CD14-positive monocyte (primary cell): ENCODE measurements at regions not wholly inside any gene's neighbourhood (a gene's known extent, or its start where the extent isn't known, plus 50 kb on each side); places are given as distances from the start of the nearest gene placed in this dataset.
A peak's percentile ranks its signal among the peaks of the same experiment; 100 is the strongest.

Source experiments
- DNase-seq, 3 donors: peaks; one replicate each; pipeline ENCODE4 v3.0.0-alpha.2; 2011 to 2022
- H2AFZ ChIP-seq: 2 replicates; pipeline ENCODE4 v1.6.0; 2012; ENCODE audit warnings: mild to moderate bottlenecking, low read depth, low read length, inconsistent platforms; ENCODE audit not compliant: insufficient read depth, poor library complexity, severe bottlenecking
- H3K27ac ChIP-seq, 2 donors: 1 replicate in 1 of 2; 2 replicates in 1 of 2; pipeline ENCODE4 v1.5.1; 2012 to 2013; ENCODE audit warnings: low read length in 2 of 2, control low read depth in 1 of 2, inconsistent platforms in 1 of 2, low read depth in 1 of 2, mild to moderate bottlenecking in 1 of 2
- H3K27me3 ChIP-seq, 2 donors: one replicate each; pipeline versions ENCODE4 v1.6.0 to v1.6.1; 2011 to 2013; ENCODE audit warnings: low read length in 2 of 2; ENCODE audit not compliant: control insufficient read depth in 2 of 2, insufficient read depth in 2 of 2
- H3K36me3 ChIP-seq, 2 donors: replicated peaks in 1 of 2; 1 replicate in 1 of 2; 2 replicates in 1 of 2; pipeline versions ENCODE4 v1.5.1 to v1.6.1; 2012 to 2013; ENCODE audit warnings: low read length in 2 of 2, control low read depth in 1 of 2, inconsistent platforms in 1 of 2, mild to moderate bottlenecking in 1 of 2; ENCODE audit not compliant: insufficient read depth in 2 of 2, control insufficient read depth in 1 of 2
- H3K4me1 ChIP-seq, 2 donors: 1 replicate in 1 of 2; 2 replicates in 1 of 2; pipeline versions ENCODE4 v1.5.1 to v1.6.1; 2012 to 2013; ENCODE audit warnings: low read length in 2 of 2, control low read depth in 1 of 2, inconsistent platforms in 1 of 2, mild to moderate bottlenecking in 1 of 2, moderate library complexity in 1 of 2; ENCODE audit not compliant: insufficient read depth in 2 of 2, control insufficient read depth in 1 of 2
- H3K4me2 ChIP-seq: replicated peaks from 2 replicates; pipeline ENCODE3; 2012; ENCODE audit warnings: low read length, moderate library complexity, mild to moderate bottlenecking; ENCODE audit not compliant: poor library complexity, severe bottlenecking; ENCODE audit errors: extremely low read depth
- H3K4me3 ChIP-seq, 3 experiments: fragments of 200-600 bp in 1 of 3; sonication (generic) in 1 of 3; replicated peaks in 1 of 3; 1 replicate in 2 of 3; 2 replicates in 1 of 3; pipeline ENCODE4 v1.5.1; 2011 to 2013; ENCODE audit warnings: low read length in 3 of 3, mild to moderate bottlenecking in 3 of 3, control low read depth in 2 of 3, low read depth in 2 of 3, inconsistent platforms in 1 of 3, moderate library complexity in 1 of 3
- H3K79me2 ChIP-seq: 2 replicates; pipeline ENCODE4 v1.6.0; 2012; ENCODE audit warnings: mild to moderate bottlenecking, control low read depth, inconsistent platforms, low read length, moderate library complexity; ENCODE audit not compliant: insufficient read depth
- H3K9ac ChIP-seq: 2 replicates; pipeline ENCODE4 v1.6.0; 2017; ENCODE audit warnings: low read length, mild to moderate bottlenecking; ENCODE audit not compliant: insufficient read depth, poor library complexity, severe bottlenecking
- H3K9me3 ChIP-seq, 2 donors: replicated peaks in 1 of 2; 1 replicate in 1 of 2; 2 replicates in 1 of 2; pipeline versions ENCODE4 v1.5.1 to v1.6.1; 2012 to 2013; ENCODE audit warnings: low read length in 2 of 2, control low read depth in 1 of 2; ENCODE audit not compliant: control insufficient read depth in 1 of 2, insufficient read depth in 1 of 2
- H4K20me1 ChIP-seq: 2 replicates; pipeline ENCODE4 v1.6.0; 2012; ENCODE audit warnings: mild to moderate bottlenecking, low read length, control low read depth, moderate library complexity; ENCODE audit not compliant: insufficient read depth
- H3K27ac Mint-ChIP-seq, 7 donors: one replicate each; pipeline ENCODE4 v1.8.0; 2020; ENCODE audit warnings: mild to moderate bottlenecking in 7 of 7, mixed read lengths in 7 of 7, moderate library complexity in 6 of 7, inconsistent platforms in 2 of 7
- H3K27me3 Mint-ChIP-seq, 3 donors: one replicate each; pipeline ENCODE4 v1.8.0; 2021 to 2022; ENCODE audit warnings: low read depth in 3 of 3, mild to moderate bottlenecking in 3 of 3, mixed read lengths in 3 of 3, moderate library complexity in 3 of 3, inconsistent platforms in 1 of 3
- H3K36me3 Mint-ChIP-seq, 2 donors: one replicate each; pipeline ENCODE4 v1.8.0; 2020; ENCODE audit warnings: mixed read lengths in 2 of 2, inconsistent platforms in 1 of 2, mild to moderate bottlenecking in 1 of 2
- H3K4me1 Mint-ChIP-seq: one replicate; pipeline ENCODE4 v1.8.0; 2020; ENCODE audit warnings: mild to moderate bottlenecking, mixed read lengths
- H3K4me3 Mint-ChIP-seq, 2 donors: one replicate each; pipeline ENCODE4 v1.8.0; 2020; ENCODE audit warnings: mild to moderate bottlenecking in 2 of 2, mixed read lengths in 2 of 2, moderate library complexity in 1 of 2
- H3K9me3 Mint-ChIP-seq, 7 donors: one replicate each; pipeline ENCODE4 v1.8.0; 2020 to 2022; ENCODE audit warnings: mixed read lengths in 7 of 7, mild to moderate bottlenecking in 6 of 7, moderate library complexity in 6 of 7, inconsistent platforms in 2 of 7
- CTCF ChIP-seq: fragments of 200-600 bp; IDR thresholded peaks from one replicate; pipeline ENCODE4 v1.8.0; 2022; ENCODE audit warnings: antibody characterized with exemption, mild to moderate bottlenecking
- WGBS: methylation state at CpG from one replicate; pipeline ENCODE4 v1.1.5; 2013; ENCODE audit warnings: missing lambda C conversion rate; ENCODE audit not compliant: insufficient coverage; 5-methylcytosine and 5-hydroxymethylcytosine counted together
- intact Hi-C, 2 donors: fragments of 100-400 bp; cut with micrococcal nuclease; formaldehyde crosslinking; loops; one replicate each; pipeline versions ENCODE4 v1.15.0 to v1.15.1; 2023

DNA sequence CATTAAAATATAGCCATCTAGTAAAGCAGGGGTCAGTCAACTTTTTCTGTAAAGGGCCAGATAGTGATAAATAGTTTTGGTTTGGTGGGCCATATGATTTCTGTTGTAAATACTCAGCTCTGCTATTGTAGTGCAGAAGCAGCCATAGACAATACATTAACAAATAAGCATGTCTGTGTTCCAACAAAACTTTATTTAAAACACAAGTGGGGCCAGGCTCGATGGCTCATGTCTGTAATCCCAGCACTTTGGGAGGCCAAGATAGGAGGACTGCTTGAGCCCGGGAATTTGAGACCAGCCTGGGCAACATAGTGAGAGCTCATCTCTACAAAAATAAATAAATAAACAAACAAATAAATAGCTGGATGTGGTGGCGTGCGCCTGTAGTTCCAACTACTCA lies 60.8 kb upstream of the TANC2 start:
- Mint-ChIP-seq H3K9me3 (peaks cover 0 to 5% (median 0%) of the 10 kb centered on the region in 7 donors), H3K4me3 (no peak overlapping the region)
- no CpG with 5 or more reads among the region's 4 CpGs for WGBS

DNA sequence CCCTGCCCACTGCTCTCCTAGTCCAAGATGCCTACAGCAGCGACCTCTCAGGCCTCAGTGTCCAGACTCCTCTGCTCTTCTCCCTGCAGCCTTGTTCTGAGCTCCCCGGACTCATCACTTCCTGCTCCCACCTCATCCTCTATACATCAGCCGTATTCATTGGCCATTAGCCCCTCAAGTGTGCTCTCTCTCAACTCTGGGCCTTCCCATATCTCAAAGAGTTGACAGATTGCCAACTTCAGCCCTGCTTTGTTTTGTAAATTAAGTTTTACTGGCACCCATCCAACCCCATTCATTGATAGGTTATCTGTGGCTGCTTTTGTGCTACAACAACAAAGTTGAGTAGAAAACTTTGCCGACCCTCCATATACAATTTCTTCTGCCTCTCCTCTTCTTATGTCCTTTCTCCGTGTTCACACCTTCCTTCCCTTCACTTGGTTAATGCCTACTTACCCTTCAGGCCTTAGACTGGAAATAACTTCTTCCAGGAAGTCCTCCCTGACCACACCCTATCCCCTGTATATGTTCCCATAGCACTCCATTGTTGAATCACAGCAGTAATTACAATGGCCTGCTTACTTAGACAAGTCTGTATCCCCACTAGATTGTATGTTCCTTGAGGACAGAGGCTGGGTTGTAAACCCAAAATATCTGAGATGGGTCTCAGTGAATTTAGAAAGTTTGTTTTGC lies 63.4 kb upstream of the TANC2 start:
- Mint-ChIP-seq H3K4me1 (peaks cover 14% of the 10 kb centered on the region), H3K27ac (peak overlapping the region in 1 of 7 donors; percentile 8), H3K4me3 (no peak overlapping the region), H3K9me3 (peaks cover 3 to 8% (median 6%) of the 10 kb centered on the region in 7 donors), H3K36me3 (peaks cover 2 to 3% of the 10 kb centered on the region in 2 donors), H3K27me3 (peaks cover 1 to 4% (median 3%) of the 10 kb centered on the region in 3 donors)
- intact Hi-C loops, result no loop called here
- no peak for TF ChIP-seq CTCF
- Histone ChIP-seq H3K4me3 (no peak overlapping the region), H3K4me1 (peaks cover 5 to 6% of the 10 kb centered on the region in 2 donors), H3K79me2 (no peaks in the 10 kb centered on the region), H3K9me3 (peaks cover 0 to 9% of the 10 kb centered on the region in 2 donors), H3K36me3 (no peaks in the 10 kb centered on the region), H4K20me1 (no peaks in the 10 kb centered on the region), H3K9ac (no peak overlapping the region), H2AFZ (no peak overlapping the region), H3K4me2 (no peak overlapping the region), H3K27ac (no peak overlapping the region), H3K27me3 (no peaks in the 10 kb centered on the region)
- peak in 1 of 3 donors; percentile 4 for DNase-seq
- 80% methylated on average over 5 of the region's 5 CpGs for WGBS

More for the DNA sequence above, 60.8 kb upstream of the TANC2 start:
- H3K9me3 ChIP-seq, result no peaks in the 10 kb centered on the region
- no peak overlapping the region for H3K27ac Mint-ChIP-seq
- intact Hi-C loops, result no loop called here
- no peak overlapping the region for H3K4me3 ChIP-seq
- no peak for DNase-seq
- H4K20me1 ChIP-seq, result no peaks in the 10 kb centered on the region
- H3K79me2 ChIP-seq, result no peaks in the 10 kb centered on the region
- H3K27ac ChIP-seq, result no peak overlapping the region
- H3K36me3 Mint-ChIP-seq, result no peaks in the 10 kb centered on the region
- no peak overlapping the region for H2AFZ ChIP-seq
- H3K36me3 ChIP-seq, result no peaks in the 10 kb centered on the region
- peaks cover 0 to 5% of the 10 kb centered on the region in 2 donors for H3K4me1 ChIP-seq
- H3K9ac ChIP-seq, result no peak overlapping the region
- no peaks in the 10 kb centered on the region for H3K27me3 ChIP-seq
- peaks cover 5% of the 10 kb centered on the region for H3K4me1 Mint-ChIP-seq
- TF ChIP-seq CTCF, result no peak
- peaks cover 5 to 11% (median 8%) of the 10 kb centered on the region in 3 donors for H3K27me3 Mint-ChIP-seq
- no peak overlapping the region for H3K4me2 ChIP-seq
